Esophagus muscularis mucosa (tissue), 4 donors: ENCODE measurements at regions not wholly inside any gene's neighbourhood (a gene's known extent, or its start where the extent isn't known, plus 50 kb on each side); places are given as distances from the start of the nearest gene placed in this dataset.

Source experiments
- DNase-seq: peaks from one replicate; pipeline ENCODE4 v3.0.0-alpha.2; 2017; ENCODE audit errors: extremely low spot score
- H3K27ac ChIP-seq, 4 donors: fragments of 200-600 bp; sonication (generic); replicated peaks in 1 of 4; 1 replicate in 3 of 4; 2 replicates in 1 of 4; pipeline ENCODE4 v1.5.1; 2016 to 2019; ENCODE audit warnings: mild to moderate bottlenecking in 1 of 4
- H3K27me3 ChIP-seq, 4 donors: fragments of 200-600 bp; sonication (generic); one replicate each; pipeline versions ENCODE4 v1.5.1 to v1.6.0; 2016 to 2019
- H3K36me3 ChIP-seq, 4 donors: fragments of 200-600 bp; sonication (generic); one replicate each; pipeline ENCODE4 v1.5.1; 2016 to 2019
- H3K4me1 ChIP-seq, 4 donors: fragments of 200-600 bp; sonication (generic); one replicate each; pipeline ENCODE4 v1.5.1; 2016 to 2019
- H3K4me3 ChIP-seq, 4 donors: fragments of 200-600 bp; sonication (generic); 1 replicate in 2 of 4; 2 replicates in 2 of 4; pipeline ENCODE4 v1.5.1; 2016 to 2019; ENCODE audit warnings: mild to moderate bottlenecking in 4 of 4, moderate library complexity in 1 of 4
- H3K9me3 ChIP-seq, 4 donors: fragments of 200-600 bp; sonication (generic); 1 replicate in 3 of 4; 2 replicates in 1 of 4; pipeline ENCODE4 v1.5.1; 2016 to 2019
- CTCF ChIP-seq, 3 experiments: fragments of 200-600 bp in 2 of 3; fragments of 450-650 bp in 1 of 3; sonication (generic) in 2 of 3; IDR thresholded peaks; one replicate each; pipeline ENCODE4 v1.5.1; 2017 to 2019; ENCODE audit warnings: antibody characterized with exemption in 3 of 3, mild to moderate bottlenecking in 2 of 3, moderate library complexity in 1 of 3
- EP300 ChIP-seq: sonication (generic); formaldehyde crosslinking; IDR thresholded peaks from one replicate; pipeline ENCODE4 v1.6.1; 2017; ENCODE audit warnings: antibody characterized with exemption
- POLR2A ChIP-seq: fragments of 450-650 bp; IDR thresholded peaks from one replicate; pipeline ENCODE4 v1.6.1; 2017; ENCODE audit warnings: antibody characterized with exemption, moderate library complexity, mild to moderate bottlenecking, low read depth
- POLR2AphosphoS5 ChIP-seq, 2 donors: sonication (generic); formaldehyde crosslinking; IDR thresholded peaks; one replicate each; pipeline ENCODE4 v1.6.1; 2017; ENCODE audit warnings: antibody characterized with exemption in 2 of 2
- WGBS: methylation state at CpG from one replicate; pipeline ENCODE4 v1.1.5; 2018; 5-methylcytosine and 5-hydroxymethylcytosine counted together
- intact Hi-C: fragments of 100-400 bp; cut with DNase I; formaldehyde crosslinking; loops from one replicate; pipeline ENCODE4 v1.15.1; 2023

DNA sequence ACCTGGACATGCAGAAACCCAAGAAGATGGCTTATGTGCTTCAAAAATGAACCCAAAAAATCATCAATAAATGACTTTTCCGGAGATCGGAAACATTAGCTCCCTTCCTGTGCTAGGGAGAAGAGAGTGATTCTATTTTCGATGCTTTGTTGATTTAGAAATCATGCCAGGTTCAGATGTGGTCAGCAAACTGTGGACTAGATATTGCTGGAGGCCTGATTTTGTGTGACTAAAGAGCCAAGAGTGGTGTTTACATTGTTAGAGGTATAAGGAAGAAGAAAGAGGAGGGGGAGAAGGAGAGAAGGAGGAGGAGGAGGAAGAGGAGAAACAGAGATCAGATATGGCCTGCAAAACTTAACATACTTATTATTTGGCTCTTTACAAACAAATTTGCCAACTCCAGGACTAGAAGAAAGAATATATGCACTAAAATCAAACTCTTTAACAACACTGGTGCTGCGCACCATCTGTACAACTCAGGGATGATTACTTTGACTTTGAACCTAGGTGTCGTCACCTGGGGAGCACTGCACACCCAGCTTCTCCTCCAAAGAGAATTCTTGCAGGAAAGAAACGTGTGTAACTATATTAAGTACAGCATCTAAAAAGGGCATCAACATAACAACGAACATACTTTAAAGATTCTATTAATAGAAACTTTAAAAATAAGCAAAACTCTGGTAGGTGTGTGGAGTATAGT, 664.9 kb upstream of the LCORL start:
- Histone ChIP-seq H3K27ac (no peak overlapping the region), H3K4me1 (peaks cover 0 to 22% (median 16%) of the 10 kb centered on the region in 4 donors), H3K27me3 (no peaks in the 10 kb centered on the region), H3K4me3 (no peak overlapping the region), H3K36me3 (no peaks in the 10 kb centered on the region), H3K9me3 (no peaks in the 10 kb centered on the region)
- no peak for TF ChIP-seq POLR2A
- no peak for TF ChIP-seq EP300
- TF ChIP-seq CTCF (IDR thresholded peaks at IDR 0.05), result no peak
- no peak for TF ChIP-seq POLR2AphosphoS5 (IDR thresholded peaks at IDR 0.05)
- DNase-seq, result no peak
- 45% methylated on average over 7 of the region's 7 CpGs for WGBS
- intact Hi-C loops, result no loop called here

DNA sequence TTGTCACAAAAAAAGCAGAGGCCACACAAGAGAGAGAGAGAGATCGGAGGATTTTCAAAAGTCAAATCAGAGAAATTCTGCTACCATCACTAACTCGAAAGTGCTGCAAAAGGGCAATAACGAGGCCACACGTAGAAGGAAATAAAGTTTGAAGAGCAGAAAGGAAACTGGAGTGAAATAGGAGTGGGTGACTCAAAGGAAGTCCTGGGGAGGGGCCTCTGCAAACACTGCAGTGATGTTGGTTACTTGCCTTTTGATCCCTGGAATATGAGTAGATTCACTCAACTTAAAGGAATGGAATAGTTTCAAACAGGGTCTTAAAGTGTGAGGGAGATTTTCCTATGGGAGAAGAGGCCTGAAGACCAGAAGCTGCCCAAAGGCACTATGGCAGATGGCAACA, 663.4 kb upstream of the LCORL start:
- H3K9me3 ChIP-seq, result no peaks in the 10 kb centered on the region
- no peak overlapping the region for H3K27ac ChIP-seq
- no peak for TF ChIP-seq POLR2AphosphoS5 (IDR thresholded peaks at IDR 0.05)
- TF ChIP-seq EP300, result no peak
- TF ChIP-seq POLR2A, result no peak
- no peak for TF ChIP-seq CTCF (IDR thresholded peaks at IDR 0.05)
- H3K4me1 ChIP-seq, result peaks cover 0 to 19% (median 14%) of the 10 kb centered on the region in 4 donors
- intact Hi-C loops, result no loop called here
- WGBS, result 89% methylated on average over 4 of the region's 4 CpGs
- no peak overlapping the region for H3K4me3 ChIP-seq
- H3K27me3 ChIP-seq, result no peaks in the 10 kb centered on the region
- DNase-seq, result no peak
- H3K36me3 ChIP-seq, result no peaks in the 10 kb centered on the region

GRCh38 chr4:18676526-18676915, 655.0 kb upstream of the LCORL start:
- TF ChIP-seq POLR2AphosphoS5 (IDR thresholded peaks at IDR 0.05), result no peak
- no peak for TF ChIP-seq CTCF (IDR thresholded peaks at IDR 0.05)
- TF ChIP-seq EP300, result no peak
- no peak for TF ChIP-seq POLR2A
- DNase-seq, result no peak
- Histone ChIP-seq H3K27me3 (no peaks in the 10 kb centered on the region), H3K4me1 (no peaks in the 10 kb centered on the region), H3K27ac (no peak overlapping the region), H3K9me3 (no peaks in the 10 kb centered on the region), H3K4me3 (no peak overlapping the region), H3K36me3 (no peaks in the 10 kb centered on the region)
- 64% methylated on average over 4 of the region's 4 CpGs for WGBS
- intact Hi-C loops, result no loop called here

DNA sequence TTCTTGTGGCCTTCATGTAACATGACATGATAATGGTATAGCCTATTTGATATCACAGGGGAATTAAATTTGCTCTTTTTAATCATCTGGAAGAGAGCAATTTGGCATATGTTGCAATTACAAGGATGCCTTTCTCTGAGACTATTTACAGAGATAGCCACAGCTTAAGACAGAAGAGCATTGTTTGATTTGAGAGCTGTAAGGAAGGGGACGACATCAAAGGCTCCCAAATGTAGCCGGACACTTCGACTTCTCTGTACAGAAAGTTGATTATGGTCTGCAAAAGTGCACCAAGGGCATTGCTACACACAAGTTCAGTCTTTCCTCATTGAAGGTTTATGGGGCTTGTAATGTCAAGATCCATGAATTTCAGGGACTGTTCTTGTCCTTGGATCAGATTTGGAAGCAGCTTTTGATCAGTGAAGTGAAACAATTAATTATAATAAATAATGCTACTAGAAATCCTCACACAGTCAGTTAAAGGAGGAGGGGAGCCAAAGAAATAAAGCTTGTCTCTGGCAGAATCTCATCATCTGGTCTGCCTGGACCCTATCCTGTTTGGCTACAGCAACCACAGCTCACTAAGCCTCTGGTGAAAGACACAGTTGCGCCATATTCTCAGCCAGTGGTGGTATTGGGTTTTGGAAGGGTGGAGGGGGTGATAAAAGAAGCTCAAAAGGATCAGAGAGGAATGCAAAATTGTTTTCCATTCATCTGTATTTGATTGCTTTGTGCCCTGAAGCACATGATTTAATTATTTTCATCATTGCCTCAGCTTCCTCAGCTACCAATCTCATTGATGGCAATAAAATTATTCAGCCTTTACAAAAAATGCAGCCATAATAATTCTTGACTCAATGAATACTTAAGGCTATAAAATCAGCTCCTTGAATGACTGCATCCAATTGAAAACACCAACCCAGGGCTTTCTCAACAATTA, 654.3 kb upstream of the LCORL start:
- no peak for TF ChIP-seq POLR2AphosphoS5 (IDR thresholded peaks at IDR 0.05)
- no peak for TF ChIP-seq EP300
- TF ChIP-seq CTCF (IDR thresholded peaks at IDR 0.05), result no peak
- no peak for TF ChIP-seq POLR2A
- intact Hi-C loops, result no loop called here
- WGBS, result 87% methylated on average over 4 of the region's 4 CpGs
- Histone ChIP-seq H3K36me3 (no peaks in the 10 kb centered on the region), H3K9me3 (no peaks in the 10 kb centered on the region), H3K27me3 (no peaks in the 10 kb centered on the region), H3K27ac (no peak overlapping the region), H3K4me3 (no peak overlapping the region), H3K4me1 (no peaks in the 10 kb centered on the region)
- no peak for DNase-seq
